HepG2 (cell line): ENCODE measurements at regions not wholly inside any gene's neighbourhood (a gene's known extent, or its start where the extent isn't known, plus 50 kb on each side); places are given as distances from the start of the nearest gene placed in this dataset.

Experiments used
- ATAC-seq: fragments of 200-7000 bp; cut with Tn5 transposase; 3 replicates; pipeline ENCODE4 v1.9.1; 2020; ENCODE audit warnings: mild to moderate bottlenecking, moderate library complexity
- BruUV-seq: library from RNA; stranded (reverse); fragments of 400-500 nt; replicated peaks from 2 replicates; lab custom pipeline; 2021; lab: Mats Ljungman, UMichigan
- CTCF ChIA-PET: fragments of 300-600 bp; formaldehyde crosslinking; extraction: SDS; loops from one replicate; lab custom pipeline; 2021; ENCODE audit warnings: low total read pairs, inconsistent platforms, low intra/inter-chr PET ratio; lab: Yijun Ruan, JAX
- POLR2A ChIA-PET: fragments of 350-600 bp; sonication (Branson Sonifier 250); formaldehyde crosslinking; loops from one replicate; lab custom pipeline; 2020; ENCODE audit warnings: antibody characterized with exemption, inconsistent platforms; lab: Yijun Ruan, JAX
- DNase-seq: peaks from one replicate; pipeline ENCODE4 v3.0.0-alpha.2; 2015; ENCODE audit warnings: low spot score
- FAIRE-seq: peaks from 3 replicates; lab custom pipeline; 2011; peaks lifted over from hg19 to GRCh38; lab: Jason Lieb, UNC
- H2AFZ ChIP-seq: one replicate; pipeline ENCODE4 v1.6.1; 2011; ENCODE audit warnings: low read length, inconsistent platforms
- H3K27ac ChIP-seq: fragments of 300-600 bp; 3 replicates; pipeline ENCODE4 v1.8.0; 2011; ENCODE audit warnings: mixed run types, mild to moderate bottlenecking, mixed read lengths, low read length, inconsistent platforms; ENCODE audit not compliant: insufficient read depth; ENCODE audit errors: extremely low read length
- H3K27me3 ChIP-seq, 2 experiments: fragments of 200-600 bp in 1 of 2; 2 replicates in 1 of 2; 3 replicates in 1 of 2; pipeline versions ENCODE4 v1.6.0 to v1.8.0; 2011; ENCODE audit warnings: low read length in 2 of 2, mild to moderate bottlenecking in 2 of 2, moderate library complexity in 2 of 2, inconsistent platforms in 1 of 2; ENCODE audit not compliant: insufficient read depth in 2 of 2, control insufficient read depth in 1 of 2
- H3K36me3 ChIP-seq, 2 experiments: fragments of 200-600 bp in 1 of 2; replicated peaks in 1 of 2; 2 replicates in 1 of 2; 3 replicates in 1 of 2; pipeline versions ENCODE4 v1.5.1 to v1.8.0; 2011; ENCODE audit warnings: low read length in 2 of 2, inconsistent platforms in 1 of 2; ENCODE audit not compliant: insufficient read depth in 2 of 2, control insufficient read depth in 1 of 2
- H3K4me1 ChIP-seq: 2 replicates; pipeline ENCODE4 v1.5.1; 2012; ENCODE audit warnings: low read length, inconsistent platforms; ENCODE audit not compliant: insufficient read depth
- H3K4me2 ChIP-seq: 2 replicates; pipeline ENCODE4 v1.6.0; 2011; ENCODE audit warnings: low read depth, low read length, inconsistent platforms
- H3K4me3 ChIP-seq, 3 experiments: fragments of 200-600 bp in 1 of 3; sonication (generic), shearing (Covaris generic) in 1 of 3; replicated peaks in 1 of 3; 2 replicates each; pipeline ENCODE4 v1.5.1; 2011 to 2016; ENCODE audit warnings: low read length in 3 of 3, inconsistent platforms in 2 of 3, low read depth in 2 of 3, mild to moderate bottlenecking in 2 of 3, control low read depth in 1 of 3, mixed read lengths in 1 of 3; ENCODE audit not compliant: insufficient read depth in 1 of 3
- H3K79me2 ChIP-seq: one replicate; pipeline ENCODE4 v1.6.1; 2011; ENCODE audit warnings: low read length, inconsistent platforms; ENCODE audit not compliant: insufficient read depth
- H3K9ac ChIP-seq: 2 replicates; pipeline ENCODE4 v1.6.0; 2011; ENCODE audit warnings: mild to moderate bottlenecking, low read depth, low read length, inconsistent platforms; ENCODE audit not compliant: insufficient read depth
- H3K9me3 ChIP-seq: 2 replicates; pipeline ENCODE4 v1.5.1; 2012; ENCODE audit warnings: mild to moderate bottlenecking, low read length
- H4K20me1 ChIP-seq: 2 replicates; pipeline ENCODE4 v1.6.0; 2011; ENCODE audit warnings: inconsistent platforms, mild to moderate bottlenecking, low read length, moderate library complexity; ENCODE audit not compliant: insufficient read depth
- CEBPB ChIP-seq: IDR thresholded peaks from 2 replicates; pipeline ENCODE4 v1.6.1; 2011; ENCODE audit warnings: low read depth, low read length, improper control_type of control experiment, borderline replicate concordance
- KAT7 ChIP-seq: IDR thresholded peaks from 2 replicates; pipeline ENCODE4 v1.6.1; 2018; ENCODE audit warnings: borderline replicate concordance, missing compliant biosample characterization
- MEIS1 ChIP-seq: sonication (generic); formaldehyde crosslinking; IDR thresholded peaks from 2 replicates; pipeline ENCODE4 v1.9.0; 2021; ENCODE audit warnings: mild to moderate bottlenecking, missing genetic modification reagents, moderate library complexity, borderline replicate concordance
- PAWR ChIP-seq: sonication (generic); formaldehyde crosslinking; IDR thresholded peaks from 2 replicates; pipeline ENCODE4 v1.4.0; 2020; ENCODE audit warnings: missing genetic modification reagents, mild to moderate bottlenecking, borderline replicate concordance
- POLR2G ChIP-seq: fragments of 200-400 bp; formaldehyde crosslinking; IDR thresholded peaks from 2 replicates; pipeline ENCODE4 v1.6.1; 2018; ENCODE audit warnings: mild to moderate bottlenecking, low read depth, low read length, moderate library complexity
- SP1 ChIP-seq, 2 experiments: fragments of 450-650 bp in 1 of 2; sonication (generic) in 1 of 2; formaldehyde crosslinking in 1 of 2; IDR thresholded peaks; 2 replicates each; pipeline versions ENCODE4 v1.4.0 to v1.6.1; 2016 to 2020; ENCODE audit warnings: missing genetic modification reagents in 1 of 2
- ZFP62 ChIP-seq: sonication (generic); formaldehyde crosslinking; IDR thresholded peaks from 2 replicates; pipeline ENCODE4 v1.4.0; 2020; ENCODE audit warnings: missing genetic modification reagents
- ZKSCAN5 ChIP-seq: sonication (generic); formaldehyde crosslinking; IDR thresholded peaks from 2 replicates; pipeline ENCODE4 v1.5.1; 2020; ENCODE audit warnings: mild to moderate bottlenecking, missing genetic modification reagents
- ZNF329 ChIP-seq: sonication (generic); formaldehyde crosslinking; IDR thresholded peaks from 2 replicates; pipeline ENCODE4 v1.9.0; 2021; ENCODE audit warnings: low read depth, mild to moderate bottlenecking, missing genetic modification reagents
- ZNF343 ChIP-seq: sonication (generic); formaldehyde crosslinking; IDR thresholded peaks from 2 replicates; pipeline ENCODE4 v1.4.0; 2020; ENCODE audit warnings: mild to moderate bottlenecking, missing genetic modification reagents
- ZNF414 ChIP-seq: sonication (generic); formaldehyde crosslinking; IDR thresholded peaks from 2 replicates; pipeline ENCODE4 v1.5.0; 2020; ENCODE audit warnings: missing genetic modification reagents
- ZNF484 ChIP-seq: sonication (generic); formaldehyde crosslinking; IDR thresholded peaks from 2 replicates; pipeline ENCODE4 v1.5.1; 2020; ENCODE audit warnings: mild to moderate bottlenecking, low read depth, missing genetic modification reagents, borderline replicate concordance
- ZNF552 ChIP-seq: sonication (generic); formaldehyde crosslinking; IDR thresholded peaks from 2 replicates; pipeline ENCODE4 v1.9.0; 2022; ENCODE audit warnings: missing genetic modification reagents, mild to moderate bottlenecking, borderline replicate concordance
- ZNF781 ChIP-seq: sonication (generic); formaldehyde crosslinking; IDR thresholded peaks from 2 replicates; pipeline ENCODE4 v1.5.1; 2020; ENCODE audit warnings: borderline replicate concordance, mild to moderate bottlenecking, missing genetic modification reagents; ENCODE audit errors: not compliant biosample characterization
- ZNF792 ChIP-seq: IDR thresholded peaks from 2 replicates; pipeline ENCODE4 v1.6.1; 2016
- WGBS: methylation state at CpG from one replicate; pipeline ENCODE4 v1.1.6; 2017; ENCODE audit warnings: low lambda C conversion rate; 5-methylcytosine and 5-hydroxymethylcytosine counted together
- in situ Hi-C: cut with HindIII; loops from 2 replicates; pipeline ENCODE4 v1.10.0; 2017; ENCODE audit warnings: low pct_unique_long_range_greater_than_20kb; ENCODE audit not compliant: extremely low pct_ligation_motif_present
- intact Hi-C: fragments of 100-400 bp; cut with micrococcal nuclease; formaldehyde crosslinking; loops from one replicate; pipeline ENCODE4 v1.10.0; 2022; ENCODE audit not compliant: unreplicated experiment
- TF ChIP-seq, protein P1 (sequence below): IDR thresholded peaks from 2 replicates; pipeline ENCODE4 v1.6.1; 2016; ENCODE audit warnings: control low read depth

DNA sequence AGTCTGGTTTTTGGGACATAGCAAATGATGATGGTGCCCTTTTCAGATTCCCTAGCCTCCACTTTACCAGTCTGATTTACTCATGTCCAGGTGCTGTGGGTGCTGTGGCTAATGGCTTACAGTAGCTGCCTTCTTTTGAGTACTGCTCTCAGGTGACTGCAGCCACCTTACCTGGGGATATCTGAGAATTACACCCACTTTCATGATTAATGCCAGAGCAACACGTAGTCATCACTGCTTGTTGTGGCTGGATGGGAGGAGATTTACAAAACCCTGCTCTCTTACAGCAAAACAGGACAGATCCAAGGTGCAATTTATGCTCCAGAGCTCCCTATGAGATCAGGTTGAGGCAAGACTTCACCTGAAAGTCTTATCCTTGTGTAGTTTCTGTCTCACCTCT is 150.6 kb downstream of the PDCD6IP start:
- ATAC-seq = no peak
- no peaks in the 10 kb centered on the region for H3K27me3 ChIP-seq
- no peaks in the 10 kb centered on the region for H3K36me3 ChIP-seq
- intact Hi-C loops (no loop called here), in situ Hi-C loops (no loop called here)
- H3K4me2 ChIP-seq = no peak overlapping the region
- TF ChIP-seq ZNF552 (CRISPR knock-in tag) (no peak), KAT7 (no peak), ZNF414 (CRISPR knock-in tag) (no peak), SP1 (IDR thresholded peaks at IDR 0.05) (no peak), SP1 (CRISPR knock-in tag; IDR thresholded peaks at IDR 0.05) (no peak), POLR2G (no peak), ZNF792 (CRISPR knock-in tag) (no peak), ZNF484 (CRISPR knock-in tag) (no peak), MEIS1 (CRISPR knock-in tag) (no peak), CEBPB (no peak), PAWR (CRISPR knock-in tag) (no peak), ZKSCAN5 (CRISPR knock-in tag) (no peak), ZFP62 (CRISPR knock-in tag) (no peak), ZNF329 (no peak), ZNF343 (CRISPR knock-in tag) (no peak), ZNF781 (CRISPR knock-in tag) (no peak)
- TF ChIP-seq, protein P1, sequence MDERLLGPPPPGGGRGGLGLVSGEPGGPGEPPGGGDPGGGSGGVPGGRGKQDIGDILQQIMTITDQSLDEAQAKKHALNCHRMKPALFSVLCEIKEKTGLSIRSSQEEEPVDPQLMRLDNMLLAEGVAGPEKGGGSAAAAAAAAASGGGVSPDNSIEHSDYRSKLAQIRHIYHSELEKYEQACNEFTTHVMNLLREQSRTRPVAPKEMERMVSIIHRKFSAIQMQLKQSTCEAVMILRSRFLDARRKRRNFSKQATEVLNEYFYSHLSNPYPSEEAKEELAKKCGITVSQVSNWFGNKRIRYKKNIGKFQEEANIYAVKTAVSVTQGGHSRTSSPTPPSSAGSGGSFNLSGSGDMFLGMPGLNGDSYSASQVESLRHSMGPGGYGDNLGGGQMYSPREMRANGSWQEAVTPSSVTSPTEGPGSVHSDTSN (CRISPR knock-in tag) = no peak
- H3K27ac ChIP-seq = no peak overlapping the region
- CTCF ChIA-PET = no interaction called here
- no peak for DNase-seq
- BruUV-seq = no TSS peak
- POLR2A ChIA-PET = no interaction called here
- no peak for FAIRE-seq
- no peak overlapping the region for H3K9ac ChIP-seq
- H4K20me1 ChIP-seq = no peaks in the 10 kb centered on the region
- 0% methylated on average over 1 of the region's 1 CpG for WGBS
- H3K9me3 ChIP-seq = no peaks in the 10 kb centered on the region
- no peaks in the 10 kb centered on the region for H3K79me2 ChIP-seq
- no peaks in the 10 kb centered on the region for H3K4me1 ChIP-seq
- no peak overlapping the region for H3K4me3 ChIP-seq
- H2AFZ ChIP-seq = no peak overlapping the region
